SW 1271 (cell line): ENCODE measurements at regions not wholly inside any gene's neighbourhood (a gene's known extent, or its start where the extent isn't known, plus 50 kb on each side); places are given as distances from the start of the nearest gene placed in this dataset.
A peak's percentile ranks its signal among the peaks of the same experiment; 100 is the strongest.

ENCODE experiments used
- DNase-seq, 2 experiments: peaks; one replicate each; lab custom pipeline; 2025; lab: John Stamatoyannopoulos, UW

- no peak for DNase-seq
Measured at GRCh38 chr2:153005071-153005730, 286.8 kb downstream of the ARL6IP6 start.

GRCh38 chr2:153004627-153005026, 286.2 kb downstream of the ARL6IP6 start:
- DNase-seq = no peak

GRCh38 chr2:152974146-152974545, 255.7 kb downstream of the ARL6IP6 start:
- DNase-seq = no peak

- no peak for DNase-seq
Measured at GRCh38 chr2:152971685-152972084, 253.3 kb downstream of the ARL6IP6 start.

- no peak for DNase-seq
Measured at GRCh38 chr2:152962446-152962845, 244.0 kb downstream of the ARL6IP6 start.

GRCh38 chr2:152961351-152961750, 242.9 kb downstream of the ARL6IP6 start:
- DNase-seq = no peak

GRCh38 chr2:152950126-152950525, 231.7 kb downstream of the ARL6IP6 start:
- DNase-seq = no peak

- no peak for DNase-seq
Measured at GRCh38 chr2:152944099-152944498, 225.7 kb downstream of the ARL6IP6 start.

- DNase-seq = no peak
Measured at GRCh38 chr2:152942940-152943440, 224.6 kb downstream of the ARL6IP6 start.

- DNase-seq = no peak
Measured at GRCh38 chr2:152930501-152930900, 212.1 kb downstream of the ARL6IP6 start.

- no peak for DNase-seq
Measured at GRCh38 chr2:152929628-152930027, 211.2 kb downstream of the ARL6IP6 start.

GRCh38 chr2:152925547-152926448, 207.4 kb downstream of the ARL6IP6 start:
- peak; percentile 34 to 73 for DNase-seq

- no peak for DNase-seq
Measured at GRCh38 chr2:152924722-152925121, 206.3 kb downstream of the ARL6IP6 start.

- DNase-seq = no peak
Measured at GRCh38 chr2:152924219-152924618, 205.8 kb downstream of the ARL6IP6 start.

GRCh38 chr2:152920846-152921245, 202.4 kb downstream of the ARL6IP6 start:
- DNase-seq = peak in 1 of 2 experiments; percentile 12

- no peak for DNase-seq
Measured at GRCh38 chr2:152910970-152911369, 192.6 kb downstream of the ARL6IP6 start.

GRCh38 chr2:152907046-152907445, 188.6 kb downstream of the ARL6IP6 start:
- no peak for DNase-seq

GRCh38 chr2:152894051-152894450, 175.6 kb downstream of the ARL6IP6 start:
- no peak for DNase-seq

GRCh38 chr2:152890736-152891135, 172.3 kb downstream of the ARL6IP6 start:
- DNase-seq = no peak

GRCh38 chr2:152883951-152884487, 165.6 kb downstream of the ARL6IP6 start:
- no peak for DNase-seq

GRCh38 chr2:152881527-152881926, 163.1 kb downstream of the ARL6IP6 start:
- no peak for DNase-seq

GRCh38 chr2:152879275-152879674, 160.9 kb downstream of the ARL6IP6 start:
- DNase-seq = no peak
